Endothelial cell of umbilical vein (primary cell): ENCODE measurements at regions not wholly inside any gene's neighbourhood (a gene's known extent, or its start where the extent isn't known, plus 50 kb on each side); places are given as distances from the start of the nearest gene placed in this dataset.

ENCODE experiments used
- BruUV-seq: library from RNA; stranded (reverse); fragments of 400-500 nt; replicated peaks from 2 replicates; lab custom pipeline; 2021; lab: Mats Ljungman, UMichigan
- CTCF ChIA-PET: fragments of 300-600, 350-600 bp; sonication (Branson Sonifier 250); formaldehyde crosslinking; loops from one replicate; lab custom pipeline; 2021; ENCODE audit warnings: antibody characterized with exemption, inconsistent platforms; lab: Charles Lee
- POLR2A ChIA-PET: fragments of 300-600, 350-600 bp; sonication (Branson Sonifier 250); formaldehyde crosslinking; loops from one replicate; lab custom pipeline; 2021; ENCODE audit warnings: antibody characterized with exemption, inconsistent platforms; lab: Charles Lee
- DNase-seq: peaks from one replicate; pipeline ENCODE4 v3.0.0-alpha.2; 2011; ENCODE audit warnings: low read depth, low spot score
- FAIRE-seq: peaks from 2 replicates; lab custom pipeline; 2011; peaks lifted over from hg19 to GRCh38; lab: Jason Lieb, UNC
- H2AFZ ChIP-seq: 2 replicates; pipeline ENCODE4 v1.6.0; 2012; ENCODE audit warnings: low read depth, low read length, control low read depth, inconsistent platforms
- H3K27ac ChIP-seq: 2 replicates; pipeline ENCODE4 v1.5.1; 2011; ENCODE audit warnings: low read depth, mild to moderate bottlenecking, control low read depth, low read length, moderate library complexity; ENCODE audit not compliant: insufficient read depth
- H3K27me3 ChIP-seq, 2 experiments: 2 replicates each; pipeline versions ENCODE4 v1.6.0 to v1.6.1; 2011; ENCODE audit warnings: low read length in 2 of 2, mixed read lengths in 1 of 2; ENCODE audit not compliant: control insufficient read depth in 2 of 2, insufficient read depth in 2 of 2
- H3K36me3 ChIP-seq, 2 experiments: 2 replicates in 1 of 2; 3 replicates in 1 of 2; pipeline ENCODE4 v1.5.1; 2011; ENCODE audit warnings: low read length in 2 of 2, mild to moderate bottlenecking in 1 of 2, moderate library complexity in 1 of 2; ENCODE audit not compliant: control insufficient read depth in 2 of 2, insufficient read depth in 2 of 2; ENCODE audit errors: extremely low read depth in 1 of 2
- H3K4me1 ChIP-seq: 3 replicates; pipeline ENCODE4 v1.5.1; 2011; ENCODE audit warnings: mild to moderate bottlenecking, low read length; ENCODE audit not compliant: control insufficient read depth, insufficient read depth; ENCODE audit errors: extremely low read depth
- H3K4me2 ChIP-seq: 2 replicates; pipeline ENCODE4 v1.6.1; 2011; ENCODE audit warnings: low read length, control low read depth, mixed read lengths; ENCODE audit not compliant: insufficient read depth
- H3K4me3 ChIP-seq, 3 experiments: fragments of 200-600 bp in 1 of 3; sonication (generic), shearing (Covaris generic) in 1 of 3; replicated peaks in 1 of 3; 2 replicates each; pipeline ENCODE4 v1.5.1; 2011 to 2016; ENCODE audit warnings: control low read depth in 3 of 3, low read length in 3 of 3, mild to moderate bottlenecking in 2 of 3, inconsistent platforms in 1 of 3, low read depth in 1 of 3, moderate library complexity in 1 of 3; ENCODE audit not compliant: insufficient read depth in 1 of 3
- H3K79me2 ChIP-seq: 2 replicates; pipeline ENCODE4 v1.6.0; 2012; ENCODE audit warnings: low read length, inconsistent platforms; ENCODE audit not compliant: control insufficient read depth, insufficient read depth
- H3K9ac ChIP-seq: replicated peaks from 2 replicates; pipeline ENCODE3; 2011; ENCODE audit warnings: low read length, control low read depth; ENCODE audit not compliant: insufficient read depth; ENCODE audit errors: extremely low read depth
- H3K9me1 ChIP-seq: replicated peaks from 3 replicates; pipeline ENCODE4 v1.6.0; 2011; ENCODE audit warnings: mild to moderate bottlenecking, low read length; ENCODE audit not compliant: control insufficient read depth, insufficient read depth; ENCODE audit errors: extremely low read depth
- H3K9me3 ChIP-seq: replicated peaks from 2 replicates; pipeline ENCODE4 v1.5.1; 2012; ENCODE audit warnings: low read length, inconsistent platforms; ENCODE audit not compliant: control insufficient read depth, insufficient read depth
- H4K20me1 ChIP-seq: replicated peaks from 2 replicates; pipeline ENCODE3; 2011; ENCODE audit warnings: mild to moderate bottlenecking, low read length; ENCODE audit not compliant: control insufficient read depth, insufficient read depth; ENCODE audit errors: extremely low read depth
- CTCF ChIP-seq, 2 donors: IDR thresholded peaks; 1 replicate in 1 of 2; 2 replicates in 1 of 2; pipeline ENCODE4 v1.5.1; 2011; ENCODE audit warnings: low read length in 2 of 2, mild to moderate bottlenecking in 2 of 2, moderate library complexity in 2 of 2, control low read depth in 1 of 2, inconsistent platforms in 1 of 2, low read depth in 1 of 2; ENCODE audit not compliant: insufficient read depth in 1 of 2; ENCODE audit errors: extremely low read depth in 1 of 2
- EZH2 ChIP-seq: IDR thresholded peaks from 2 replicates; pipeline ENCODE4 v1.6.1; 2012; ENCODE audit warnings: borderline replicate concordance, low read depth, mild to moderate bottlenecking, moderate library complexity, low read length, inconsistent platforms; ENCODE audit not compliant: severe bottlenecking
- FOS ChIP-seq: IDR thresholded peaks from 2 replicates; pipeline ENCODE4 v1.6.1; 2011; ENCODE audit warnings: mild to moderate bottlenecking, low read length, moderate library complexity, borderline replicate concordance; ENCODE audit not compliant: insufficient read depth
- GATA2 ChIP-seq: IDR thresholded peaks from 2 replicates; pipeline ENCODE4 v1.7.0; 2011; ENCODE audit warnings: low read depth, mild to moderate bottlenecking, moderate library complexity, mixed read lengths, low read length; ENCODE audit not compliant: insufficient read length, insufficient read depth
- JUN ChIP-seq: IDR thresholded peaks from 2 replicates; pipeline ENCODE4 v1.6.1; 2011; ENCODE audit warnings: borderline replicate concordance, low read depth; ENCODE audit not compliant: insufficient read length, insufficient read depth
- MAX ChIP-seq: IDR thresholded peaks from 2 replicates; pipeline ENCODE4 v1.6.1; 2011; ENCODE audit not compliant: insufficient read depth, insufficient read length
- MYC ChIP-seq: IDR thresholded peaks from one replicate; pipeline ENCODE4 v1.6.1; 2011; ENCODE audit warnings: mild to moderate bottlenecking, low read depth, low read length
- POLR2A ChIP-seq: IDR thresholded peaks from 2 replicates; pipeline ENCODE4 v1.6.1; 2012; ENCODE audit warnings: low read depth, mild to moderate bottlenecking, control low read depth, low read length
- POLR2AphosphoS5 ChIP-seq: IDR thresholded peaks from 2 replicates; pipeline ENCODE4 v1.6.1; 2012; ENCODE audit warnings: low read depth, mild to moderate bottlenecking, control low read depth, low read length, moderate library complexity; ENCODE audit not compliant: insufficient read depth
- dilution Hi-C: fragments of 300-500 bp; cut with MboI; formaldehyde crosslinking; loops from one replicate; pipeline ENCODE4 v1.15.0; 2019; ENCODE audit warnings: low sequenced_read_pairs; ENCODE audit not compliant: extremely low pct_ligation_motif_present
- intact Hi-C: fragments of 100-400 bp; cut with micrococcal nuclease; formaldehyde crosslinking; loops from one replicate; pipeline ENCODE4 v1.10.0; 2022

GRCh38 chr2:136058262-136058661 lies 59.7 kb downstream of the CXCR4 start:
- H3K79me2 ChIP-seq = no peaks in the 10 kb centered on the region
- FAIRE-seq (no peak), DNase-seq (no peak)
- H3K27ac ChIP-seq = no peak overlapping the region
- ChIA-PET POLR2A (no interaction called here), CTCF (interaction anchor here (1.2 kb wide), 1 partner anchor 144 kb away, joined by 3 read pairs; no protein-coding TSS in a partner anchor)
- TF ChIP-seq GATA2 (no peak), MYC (no peak), FOS (no peak), CTCF (IDR thresholded peaks at IDR 0.05; ENCODE audit: extremely low read depth in 1 of 2, insufficient read depth in 1 of 2, low read depth in 1 of 2, low read length in 2 of 2) (no peak), JUN (no peak), MAX (no peak), EZH2 (no peak), POLR2AphosphoS5 (no peak), POLR2A (no peak)
- dilution Hi-C loops = no loop called here
- intact Hi-C loops = no loop called here
- peaks cover 4 to 5% of the 10 kb centered on the region in 2 experiments for H3K27me3 ChIP-seq
- H3K4me3 ChIP-seq = no peak overlapping the region
- no TSS peak for BruUV-seq
- H3K4me1 ChIP-seq = no peaks in the 10 kb centered on the region
- no peaks in the 10 kb centered on the region for H3K9me3 ChIP-seq
- no peak overlapping the region for H3K4me2 ChIP-seq
- H2AFZ ChIP-seq = no peak overlapping the region
- no peak overlapping the region for H3K9ac ChIP-seq
- H3K9me1 ChIP-seq = no peaks in the 10 kb centered on the region
- H4K20me1 ChIP-seq = no peaks in the 10 kb centered on the region
- no peaks in the 10 kb centered on the region for H3K36me3 ChIP-seq
